Body of pancreas (tissue), 4 donors: ENCODE measurements at regions not wholly inside any gene's neighbourhood (a gene's known extent, or its start where the extent isn't known, plus 50 kb on each side); places are given as distances from the start of the nearest gene placed in this dataset.

Experiments used
- CTCF ChIP-seq, 7 experiments: fragments of 450-650 bp in 4 of 7; fragments of 200-600 bp in 3 of 7; sonication (generic) in 3 of 7; IDR thresholded peaks; one replicate each; pipeline ENCODE4 v1.5.1; 2016 to 2019; ENCODE audit warnings: antibody characterized with exemption in 7 of 7
- POLR2A ChIP-seq, 3 donors: fragments of 450-650 bp; IDR thresholded peaks; one replicate each; pipeline ENCODE4 v1.6.1; 2016; ENCODE audit warnings: antibody characterized with exemption in 3 of 3, mild to moderate bottlenecking in 2 of 3

- TF ChIP-seq POLR2A (IDR thresholded peaks at IDR 0.05) = no peak
- no peak for TF ChIP-seq CTCF (IDR thresholded peaks at IDR 0.05)
Observed at GRCh38 chr6:67748521-67748920, 886.6 kb upstream of the ADGRB3 start.
